B cell (primary cell): ENCODE measurements at regions not wholly inside any gene's neighbourhood (a gene's known extent, or its start where the extent isn't known, plus 50 kb on each side); places are given as distances from the start of the nearest gene placed in this dataset.

Source experiments
- ATAC-seq: fragments of 200-7000 bp; cut with Tn5 transposase; one replicate; pipeline ENCODE4 v1.10.0; 2021; ENCODE audit warnings: low read depth, mild to moderate bottlenecking, moderate number of reproducible peaks, moderate library complexity
- CTCF ChIA-PET: fragments of 350-600 bp; sonication (Branson Sonifier 250); formaldehyde crosslinking; loops from one replicate; lab custom pipeline; 2021; ENCODE audit warnings: antibody characterized with exemption, inconsistent platforms; lab: Charles Lee
- POLR2A ChIA-PET: fragments of 350-600 bp; sonication (Branson Sonifier 250); formaldehyde crosslinking; loops from one replicate; lab custom pipeline; 2021; ENCODE audit warnings: antibody characterized with exemption; lab: Charles Lee
- DNase-seq: peaks from one replicate; pipeline ENCODE4 v3.0.0; 2013
- H2AFZ ChIP-seq: 2 replicates; pipeline ENCODE4 v1.6.1; 2012; ENCODE audit warnings: mild to moderate bottlenecking, low read depth, low read length; ENCODE audit not compliant: insufficient read depth, poor library complexity, severe bottlenecking
- H3K27ac ChIP-seq, 2 donors: 1 replicate in 1 of 2; 2 replicates in 1 of 2; pipeline ENCODE4 v1.5.1; 2012 to 2013; ENCODE audit warnings: low read length in 2 of 2, mild to moderate bottlenecking in 2 of 2, moderate library complexity in 1 of 2
- H3K27me3 ChIP-seq, 4 experiments: fragments of 200-600 bp in 1 of 4; sonication (generic) in 1 of 4; replicated peaks in 1 of 4; 1 replicate in 2 of 4; 2 replicates in 2 of 4; pipeline versions ENCODE4 v1.6.1 to v1.7.0; 2013 to 2016; ENCODE audit warnings: low read length in 3 of 4, mild to moderate bottlenecking in 2 of 4, mixed read lengths in 1 of 4, moderate library complexity in 1 of 4; ENCODE audit not compliant: insufficient read depth in 4 of 4, control insufficient read depth in 3 of 4; ENCODE audit errors: control extremely low read depth in 1 of 4
- H3K36me3 ChIP-seq, 2 experiments: replicated peaks in 1 of 2; 1 replicate in 1 of 2; 2 replicates in 1 of 2; pipeline versions ENCODE4 v1.6.1 to v1.7.1; 2013; ENCODE audit warnings: low read length in 1 of 2; ENCODE audit not compliant: insufficient read depth in 2 of 2, control insufficient read depth in 1 of 2; ENCODE audit errors: control extremely low read depth in 1 of 2, extremely low read depth in 1 of 2
- H3K4me1 ChIP-seq, 2 donors: fragments of 200-600 bp in 1 of 2; sonication (generic) in 1 of 2; 1 replicate in 1 of 2; 2 replicates in 1 of 2; pipeline versions ENCODE4 v1.5.1 to v1.6.1; 2013 to 2017; ENCODE audit warnings: low read length in 2 of 2; ENCODE audit not compliant: control insufficient read depth in 2 of 2, insufficient read depth in 2 of 2
- H3K4me2 ChIP-seq: replicated peaks from 2 replicates; pipeline ENCODE3; 2012; ENCODE audit warnings: mild to moderate bottlenecking, low read depth, low read length; ENCODE audit not compliant: poor library complexity, severe bottlenecking
- H3K4me3 ChIP-seq, 5 experiments: fragments of 200-600 bp in 1 of 5; sonication (generic) in 1 of 5; 1 replicate in 3 of 5; 2 replicates in 2 of 5; pipeline versions ENCODE4 v1.5.1 to v1.7.0; 2011 to 2016; ENCODE audit warnings: low read length in 4 of 5, mild to moderate bottlenecking in 4 of 5, low read depth in 2 of 5, control low read depth in 1 of 5, moderate library complexity in 1 of 5; ENCODE audit not compliant: insufficient read depth in 1 of 5; ENCODE audit errors: control extremely low read depth in 1 of 5, extremely low read depth in 1 of 5
- H3K79me2 ChIP-seq: fragments of 200-600 bp; sonication (generic); one replicate; pipeline ENCODE4 v1.6.0; 2016; ENCODE audit warnings: low read length; ENCODE audit not compliant: control insufficient read depth, insufficient read depth
- H3K9ac ChIP-seq: fragments of 200-600 bp; sonication (generic); 2 replicates; pipeline ENCODE4 v1.6.1; 2017; ENCODE audit warnings: mild to moderate bottlenecking, low read length, moderate library complexity
- H3K9me3 ChIP-seq, 3 donors: one replicate each; pipeline versions ENCODE4 v1.6.1 to v1.7.1; 2013; ENCODE audit warnings: low read length in 2 of 3; ENCODE audit not compliant: control insufficient read depth in 2 of 3, insufficient read depth in 1 of 3; ENCODE audit errors: control extremely low read depth in 1 of 3
- H4K20me1 ChIP-seq: 2 replicates; pipeline ENCODE4 v1.6.0; 2012; ENCODE audit warnings: mild to moderate bottlenecking, low read length; ENCODE audit not compliant: insufficient read depth, control insufficient read depth, poor library complexity, severe bottlenecking
- H3K27ac Mint-ChIP-seq: one replicate; pipeline ENCODE4 v1.8.0; 2021; ENCODE audit warnings: mixed read lengths
- H3K27me3 Mint-ChIP-seq: one replicate; pipeline ENCODE4 v1.8.0; 2021; ENCODE audit warnings: mixed read lengths
- H3K4me1 Mint-ChIP-seq: one replicate; pipeline ENCODE4 v1.8.0; 2021; ENCODE audit warnings: mixed read lengths
- H3K4me3 Mint-ChIP-seq: one replicate; pipeline ENCODE4 v1.8.0; 2021; ENCODE audit warnings: mixed read lengths
- H3K9me3 Mint-ChIP-seq: one replicate; pipeline ENCODE4 v1.8.0; 2022; ENCODE audit warnings: mixed read lengths; ENCODE audit not compliant: insufficient read depth
- CTCF ChIP-seq: fragments of 200-600 bp; IDR thresholded peaks from one replicate; pipeline ENCODE4 v1.8.0; 2022; ENCODE audit warnings: antibody characterized with exemption, mild to moderate bottlenecking
- EZH2 ChIP-seq: IDR thresholded peaks from 2 replicates; pipeline ENCODE4 v1.6.1; 2012; ENCODE audit warnings: borderline replicate concordance, low read depth, mild to moderate bottlenecking, moderate library complexity, low read length; ENCODE audit not compliant: insufficient read depth, poor library complexity, severe bottlenecking
- WGBS: methylation state at CpG from one replicate; pipeline ENCODE4 v1.1.5; 2013; ENCODE audit warnings: missing lambda C conversion rate; ENCODE audit not compliant: insufficient coverage; 5-methylcytosine and 5-hydroxymethylcytosine counted together
- intact Hi-C: fragments of 100-400 bp; cut with micrococcal nuclease; formaldehyde crosslinking; loops from one replicate; pipeline ENCODE4 v1.10.0; 2022

GRCh38 chr2:163884416-163884815 lies 148.6 kb upstream of the FIGN start:
- no peak overlapping the region for H3K27ac ChIP-seq
- H4K20me1 ChIP-seq = no peaks in the 10 kb centered on the region
- H3K4me3 ChIP-seq = no peak overlapping the region
- H3K9me3 ChIP-seq = no peaks in the 10 kb centered on the region
- no peak overlapping the region for H2AFZ ChIP-seq
- Mint-ChIP-seq H3K4me1 (no peaks in the 10 kb centered on the region), H3K9me3 (no peaks in the 10 kb centered on the region), H3K4me3 (no peak overlapping the region), H3K27ac (no peak overlapping the region), H3K27me3 (no peaks in the 10 kb centered on the region)
- no peaks in the 10 kb centered on the region for H3K27me3 ChIP-seq
- H3K36me3 ChIP-seq = no peaks in the 10 kb centered on the region
- WGBS = 97% methylated on average over 6 of the region's 10 CpGs
- no peaks in the 10 kb centered on the region for H3K79me2 ChIP-seq
- no peak overlapping the region for H3K4me2 ChIP-seq
- ChIA-PET CTCF (no interaction called here), POLR2A (no interaction called here)
- TF ChIP-seq CTCF (no peak), EZH2 (no peak)
- DNase-seq (no peak), ATAC-seq (no peak)
- no peak overlapping the region for H3K9ac ChIP-seq
- H3K4me1 ChIP-seq = no peaks in the 10 kb centered on the region
- intact Hi-C loops = no loop called here

- CTCF ChIA-PET = no interaction called here
- intact Hi-C loops = no loop called here
- H3K4me1 ChIP-seq = no peaks in the 10 kb centered on the region
- no peak overlapping the region for H2AFZ ChIP-seq
- no peak for DNase-seq
- POLR2A ChIA-PET = no interaction called here
- Mint-ChIP-seq H3K9me3 (no peaks in the 10 kb centered on the region), H3K27me3 (no peaks in the 10 kb centered on the region), H3K4me1 (no peaks in the 10 kb centered on the region), H3K4me3 (no peak overlapping the region), H3K27ac (no peak overlapping the region)
- no peaks in the 10 kb centered on the region for H3K36me3 ChIP-seq
- H4K20me1 ChIP-seq = no peaks in the 10 kb centered on the region
- no peak for TF ChIP-seq CTCF
- TF ChIP-seq EZH2 = no peak
- WGBS = 64% methylated on average over 4 of the region's 4 CpGs
- no peaks in the 10 kb centered on the region for H3K79me2 ChIP-seq
- H3K4me3 ChIP-seq = no peak overlapping the region
- H3K27me3 ChIP-seq = no peaks in the 10 kb centered on the region
- no peak overlapping the region for H3K4me2 ChIP-seq
- no peaks in the 10 kb centered on the region for H3K9me3 ChIP-seq
- H3K27ac ChIP-seq = no peak overlapping the region
- no peak for ATAC-seq
- H3K9ac ChIP-seq = no peak overlapping the region
These were observed 142.9 kb upstream of the FIGN start for GRCh38 chr2:163878718-163879117.
